H1 (cell line): ENCODE measurements at regions not wholly inside any gene's neighbourhood (a gene's known extent, or its start where the extent isn't known, plus 50 kb on each side); places are given as distances from the start of the nearest gene placed in this dataset.

Source experiments
- CTCF ChIA-PET: fragments of 300-600 bp; sonication (Branson Sonifier 250); formaldehyde crosslinking; loops from one replicate; lab custom pipeline; 2021; ENCODE audit not compliant: partially characterized antibody; lab: Charles Lee
- POLR2A ChIA-PET: fragments of 300-600 bp; sonication (Branson Sonifier 250); formaldehyde crosslinking; loops from one replicate; lab custom pipeline; 2021; ENCODE audit warnings: inconsistent platforms; ENCODE audit not compliant: partially characterized antibody; lab: Charles Lee
- DNase-seq, 2 experiments: peaks; one replicate each; pipeline versions ENCODE4 v3.0.0 to v3.0.0-alpha.2; 2010 to 2022; ENCODE audit warnings: low spot score in 2 of 2, low read depth in 1 of 2, mixed read lengths in 1 of 2
- FAIRE-seq: peaks from 2 replicates; lab custom pipeline; 2011; peaks lifted over from hg19 to GRCh38; lab: Jason Lieb, UNC
- H2AFZ ChIP-seq: 2 replicates; pipeline ENCODE4 v1.8.1; 2012; ENCODE audit warnings: low read length, inconsistent platforms
- H2AK5ac ChIP-seq: 2 replicates; pipeline ENCODE4 v1.6.1; 2013; ENCODE audit warnings: low read depth, low read length
- H2BK120ac ChIP-seq: replicated peaks from 2 replicates; pipeline ENCODE3; 2013; ENCODE audit warnings: low read depth, low read length, inconsistent platforms
- H2BK12ac ChIP-seq: 2 replicates; pipeline ENCODE4 v1.6.1; 2013; ENCODE audit warnings: low read depth, low read length
- H2BK15ac ChIP-seq: 2 replicates; pipeline ENCODE4 v1.6.1; 2013; ENCODE audit warnings: low read length
- H2BK20ac ChIP-seq: 2 replicates; pipeline ENCODE4 v1.6.1; 2013; ENCODE audit warnings: low read length
- H2BK5ac ChIP-seq: 2 replicates; pipeline ENCODE4 v1.6.1; 2013; ENCODE audit warnings: low read depth, low read length
- H3K14ac ChIP-seq: 2 replicates; pipeline ENCODE4 v1.6.1; 2013; ENCODE audit warnings: inconsistent platforms; ENCODE audit not compliant: insufficient read length
- H3K18ac ChIP-seq: 2 replicates; pipeline ENCODE4 v1.6.1; 2013; ENCODE audit warnings: low read length; ENCODE audit errors: extremely low read depth
- H3K23ac ChIP-seq: 2 replicates; pipeline ENCODE4 v1.6.1; 2013; ENCODE audit warnings: inconsistent platforms; ENCODE audit not compliant: insufficient read length
- H3K23me2 ChIP-seq: 2 replicates; pipeline ENCODE4 v1.6.1; 2013; ENCODE audit warnings: low read depth, low read length
- H3K27ac ChIP-seq: 2 replicates; pipeline ENCODE4 v1.6.1; 2011; ENCODE audit warnings: low read depth, low read length, inconsistent platforms
- H3K27me3 ChIP-seq, 4 experiments: replicated peaks in 1 of 4; 1 replicate in 1 of 4; 2 replicates in 3 of 4; pipeline versions ENCODE4 v1.6.1 to v1.8.1; 2011 to 2013; ENCODE audit warnings: low read length in 3 of 4, mild to moderate bottlenecking in 3 of 4, inconsistent platforms in 2 of 4, mixed read lengths in 2 of 4, moderate library complexity in 1 of 4; ENCODE audit not compliant: control insufficient read depth in 3 of 4, insufficient read depth in 3 of 4; ENCODE audit errors: extremely low read depth in 1 of 4
- H3K36me3 ChIP-seq, 4 experiments: 2 replicates each; pipeline versions ENCODE4 v1.6.1 to v1.8.1; 2011 to 2013; ENCODE audit warnings: mild to moderate bottlenecking in 4 of 4, low read length in 3 of 4, moderate library complexity in 2 of 4, control low read depth in 1 of 4, inconsistent platforms in 1 of 4; ENCODE audit not compliant: insufficient read depth in 4 of 4, control insufficient read depth in 2 of 4
- H3K4ac ChIP-seq: replicated peaks from 2 replicates; pipeline ENCODE3; 2013; ENCODE audit warnings: low read length, low read depth, mixed read lengths, inconsistent platforms; ENCODE audit not compliant: insufficient read length
- H3K4me1 ChIP-seq, 4 experiments: replicated peaks in 1 of 4; 1 replicate in 1 of 4; 2 replicates in 3 of 4; pipeline versions ENCODE4 v1.6.1 to v1.8.1; 2011 to 2013; ENCODE audit warnings: low read length in 3 of 4, inconsistent platforms in 2 of 4, mixed read lengths in 1 of 4; ENCODE audit not compliant: insufficient read depth in 4 of 4, control insufficient read depth in 3 of 4
- H3K4me2 ChIP-seq, 2 experiments: 2 replicates each; pipeline versions ENCODE4 v1.6.1 to v1.8.1; 2011 to 2013; ENCODE audit warnings: low read depth in 2 of 2, low read length in 2 of 2, control low read depth in 1 of 2, inconsistent platforms in 1 of 2, mild to moderate bottlenecking in 1 of 2; ENCODE audit not compliant: insufficient read depth in 1 of 2
- H3K4me3 ChIP-seq, 4 experiments: fragments of 200-600, 300-600 bp in 1 of 4; sonication (generic), shearing (Covaris generic), sonication (Bioruptor Twin) in 1 of 4; 2 replicates each; pipeline versions ENCODE4 v1.5.1 to v1.8.1; 2011 to 2016; ENCODE audit warnings: low read length in 4 of 4, low read depth in 3 of 4, control low read depth in 2 of 4, inconsistent platforms in 2 of 4, mild to moderate bottlenecking in 2 of 4, mixed read lengths in 1 of 4, moderate library complexity in 1 of 4; ENCODE audit not compliant: insufficient read depth in 2 of 4; ENCODE audit errors: extremely low read depth in 1 of 4
- H3K56ac ChIP-seq: replicated peaks from 2 replicates; pipeline ENCODE3; 2013; ENCODE audit warnings: low read depth, mild to moderate bottlenecking, mixed read lengths, low read length, inconsistent platforms; ENCODE audit not compliant: insufficient read length
- H3K79me1 ChIP-seq: 2 replicates; pipeline ENCODE4 v1.6.1; 2013; ENCODE audit warnings: low read depth, low read length, control low read depth
- H3K79me2 ChIP-seq, 2 experiments: 2 replicates each; pipeline versions ENCODE4 v1.6.1 to v1.8.1; 2012 to 2013; ENCODE audit warnings: low read length in 2 of 2, mild to moderate bottlenecking in 2 of 2, inconsistent platforms in 1 of 2; ENCODE audit not compliant: insufficient read depth in 2 of 2, control insufficient read depth in 1 of 2
- H3K9ac ChIP-seq, 4 experiments: replicated peaks in 1 of 4; 1 replicate in 1 of 4; 2 replicates in 3 of 4; pipeline versions ENCODE4 v1.6.1 to v1.8.1; 2011 to 2013; ENCODE audit warnings: low read depth in 3 of 4, low read length in 3 of 4, control low read depth in 2 of 4, mild to moderate bottlenecking in 2 of 4, moderate library complexity in 2 of 4, inconsistent platforms in 1 of 4; ENCODE audit errors: extremely low read depth in 1 of 4
- H3K9me3 ChIP-seq, 2 experiments: 2 replicates each; pipeline versions ENCODE4 v1.6.1 to v1.8.1; 2012 to 2013; ENCODE audit warnings: mild to moderate bottlenecking in 2 of 2, moderate library complexity in 2 of 2, control low read depth in 1 of 2, inconsistent platforms in 1 of 2, low read depth in 1 of 2, low read length in 1 of 2, mixed read lengths in 1 of 2; ENCODE audit not compliant: insufficient read depth in 2 of 2
- H4K20me1 ChIP-seq, 2 experiments: replicated peaks in 1 of 2; 2 replicates each; pipeline versions ENCODE3 to v1.8.1; 2011 to 2013; ENCODE audit warnings: inconsistent platforms in 2 of 2, low read length in 2 of 2, mild to moderate bottlenecking in 1 of 2; ENCODE audit not compliant: insufficient read depth in 2 of 2, control insufficient read depth in 1 of 2
- H4K5ac ChIP-seq: 2 replicates; pipeline ENCODE4 v1.6.1; 2013; ENCODE audit warnings: low read length, low read depth, mixed read lengths, inconsistent platforms; ENCODE audit not compliant: insufficient read length
- H4K8ac ChIP-seq: 2 replicates; pipeline ENCODE4 v1.8.0; 2013; ENCODE audit warnings: mild to moderate bottlenecking, moderate library complexity, low read length, inconsistent platforms; ENCODE audit not compliant: insufficient read depth; ENCODE audit errors: extremely low read depth
- H4K91ac ChIP-seq: replicated peaks from 2 replicates; pipeline ENCODE3; 2013; ENCODE audit warnings: low read length, mixed read lengths, inconsistent platforms; ENCODE audit not compliant: insufficient read length
- CEBPB ChIP-seq: IDR thresholded peaks from 2 replicates; pipeline ENCODE4 v1.6.1; 2012; ENCODE audit warnings: low read depth, low read length
- EGR1 ChIP-seq: IDR thresholded peaks from 2 replicates; pipeline ENCODE4 v1.6.1; 2011; ENCODE audit warnings: low read depth, low read length, borderline replicate concordance
- KDM1A ChIP-seq: fragments of 200-600, 300-600 bp; sonication (generic); IDR thresholded peaks from 2 replicates; pipeline ENCODE4 v1.7.1; 2016; ENCODE audit warnings: mild to moderate bottlenecking, low read length, borderline replicate concordance
- KDM4A ChIP-seq: IDR thresholded peaks from one replicate; pipeline ENCODE4 v1.7.1; 2012; ENCODE audit warnings: low read depth, mild to moderate bottlenecking, moderate library complexity, low read length, inconsistent platforms; ENCODE audit not compliant: severe bottlenecking
- MAX ChIP-seq: IDR thresholded peaks from 2 replicates; pipeline ENCODE4 v1.6.1; 2012; ENCODE audit warnings: inconsistent platforms
- POLR2AphosphoS5 ChIP-seq: IDR thresholded peaks from 2 replicates; pipeline ENCODE4 v1.6.1; 2011; ENCODE audit warnings: low read depth, low read length
- POU5F1 ChIP-seq: IDR thresholded peaks from 2 replicates; pipeline ENCODE4 v1.6.1; 2011; ENCODE audit warnings: low read depth, mild to moderate bottlenecking, low read length, moderate library complexity
- RAD21 ChIP-seq, 2 experiments: IDR thresholded peaks in 1 of 2; conservative IDR thresholded peaks in 1 of 2; 2 replicates each; pipeline ENCODE4 v1.6.1; 2011; ENCODE audit warnings: low read depth in 2 of 2, low read length in 2 of 2, improper control_type of control experiment in 1 of 2, inconsistent platforms in 1 of 2, mild to moderate bottlenecking in 1 of 2, moderate library complexity in 1 of 2
- RXRA ChIP-seq: IDR thresholded peaks from 2 replicates; pipeline ENCODE4 v1.6.1; 2011; ENCODE audit warnings: low read depth, mild to moderate bottlenecking, low read length, moderate library complexity; ENCODE audit not compliant: insufficient read depth
- SAP30 ChIP-seq: fragments of 300-600 bp; sonication (generic); IDR thresholded peaks from 2 replicates; pipeline ENCODE4 v1.7.1; 2012; ENCODE audit warnings: low read length, moderate library complexity, mild to moderate bottlenecking, inconsistent platforms; ENCODE audit not compliant: insufficient read depth, insufficient replicate concordance
- SUZ12 ChIP-seq: fragments of 200-600 bp; sonication (generic); IDR thresholded peaks from 2 replicates; pipeline ENCODE4 v1.6.1; 2012; ENCODE audit warnings: mild to moderate bottlenecking, inconsistent platforms, low read length, moderate library complexity, mixed read lengths
- WGBS, 2 experiments: shearing (Covaris generic) in 1 of 2; methylation state at CpG; one replicate each; pipeline versions ENCODE4 v1.1.6 to v1.1.7; 2013 to 2015; ENCODE audit warnings: low lambda C conversion rate in 2 of 2, mixed read lengths in 2 of 2, inconsistent platforms in 1 of 2, low coverage in 1 of 2, missing lambda C conversion rate in 1 of 2; ENCODE audit not compliant: insufficient replicate concordance in 2 of 2, insufficient coverage in 1 of 2, insufficient read length in 1 of 2; ENCODE audit errors: extremely low coverage in 1 of 2, missing lambda C conversion rate in 1 of 2; 5-methylcytosine and 5-hydroxymethylcytosine counted together

GRCh38 chr1:42035830-42036604 is 117.2 kb upstream of the GUCA2B start:
- Histone ChIP-seq H2AK5ac (no peak overlapping the region), H3K4ac (no peak overlapping the region), H3K27me3 (peaks cover 0 to 16% (median 11%) of the 10 kb centered on the region in 4 experiments; a peak in 6 of 7 replicates), H2BK120ac (no peak overlapping the region), H2BK12ac (no peak overlapping the region), H3K36me3 (no peaks in the 10 kb centered on the region), H3K14ac (no peak overlapping the region), H3K79me2 (no peaks in the 10 kb centered on the region), H2BK5ac (no peak overlapping the region), H4K91ac (no peak overlapping the region), H2AFZ (peak overlapping the region; percentile 97), H3K23me2 (peaks cover 8% of the 10 kb centered on the region; the same call in 1 of the 2 replicates), H3K18ac (no peak overlapping the region), H3K23ac (no peak overlapping the region), H3K4me1 (peaks cover 0 to 3% (median 0%) of the 10 kb centered on the region in 4 experiments; a peak in 1 of 7 replicates), H3K4me2 (peak overlapping the region; percentile 91 to 94), H3K79me1 (no peaks in the 10 kb centered on the region), H3K4me3 (peak overlapping the region; percentile 77 to 99 (median 87)), H2BK15ac (no peak overlapping the region), H4K8ac (peak overlapping the region; percentile 22; the same call in 1 of the 2 replicates), H2BK20ac (no peak overlapping the region), H3K9me3 (no peaks in the 10 kb centered on the region), H4K5ac (no peak overlapping the region), H3K56ac (no peak overlapping the region), H4K20me1 (no peaks in the 10 kb centered on the region), H3K27ac (no peak overlapping the region), H3K9ac (peak overlapping the region in 1 of 4 experiments; percentile 65; a peak in 3 of 7 replicates)
- POLR2A ChIA-PET, result no interaction called here
- CTCF ChIA-PET, result interaction anchor here (0.6 to 1.4 kb wide), 3 partner anchors 9 to 511 kb away, joined by 3 to 6 read pairs (median 4); no protein-coding TSS in a partner anchor
- WGBS, 2 experiments, result 3% methylated on average over 25 of the region's 60 CpGs; no CpG with 5 or more reads in 1 of the 2 experiments
- no peak for FAIRE-seq
- DNase-seq, result peak; percentile 70 to 99
- TF ChIP-seq EGR1 (peak; percentile 6; the same call in 1 of the 2 replicates), KDM1A (no peak), CEBPB (no peak), RAD21 (IDR thresholded peaks at IDR 0.05 in 1 of 2, conservative IDR thresholded peaks at IDR 0.05 in 1 of 2; ENCODE audit: low read depth in 2 of 2, low read length in 2 of 2) (no peak), POLR2AphosphoS5 (no peak), POU5F1 (no peak), SAP30 (no peak), RXRA (0 out of 2 replicates have a peak, but pooled peaks have one; percentile 23), SUZ12 (no peak), MAX (peak; percentile 27; the same call in 1 of the 2 replicates), KDM4A (peak; percentile 61)
